ENCODE measurements at regions not wholly inside any gene's neighbourhood (a gene's known extent, or its start where the extent isn't known, plus 50 kb on each side); places are given as distances from the start of the nearest gene placed in this dataset.

GRCh38 chr6:8637896-8638597, 202.7 kb upstream of the SLC35B3 start:
- TF ChIP-seq CTCF (IDR thresholded peaks at IDR 0.05), result no peak
- Mint-ChIP-seq H3K27ac (no peak overlapping the region), H3K27me3 (ENCODE audit: insufficient read depth) (no peaks in the 10 kb centered on the region), H3K4me1 (ENCODE audit: low read depth) (no peaks in the 10 kb centered on the region), H3K36me3 (ENCODE audit: low read depth) (no peaks in the 10 kb centered on the region), H3K9me3 (peaks cover 52% of the 10 kb centered on the region), H3K4me3 (no peak overlapping the region)
- no peak for DNase-seq

- DNase-seq, result no peak
- Mint-ChIP-seq H3K27me3 (ENCODE audit: insufficient read depth) (no peaks in the 10 kb centered on the region), H3K4me3 (no peak overlapping the region), H3K27ac (no peak overlapping the region), H3K36me3 (ENCODE audit: low read depth) (no peaks in the 10 kb centered on the region), H3K9me3 (peaks cover 48% of the 10 kb centered on the region), H3K4me1 (ENCODE audit: low read depth) (no peaks in the 10 kb centered on the region)
- no peak for TF ChIP-seq CTCF (IDR thresholded peaks at IDR 0.05)
These were observed 198.4 kb upstream of the SLC35B3 start for GRCh38 chr6:8633762-8634161.

- Mint-ChIP-seq H3K9me3 (peaks cover 32% of the 10 kb centered on the region), H3K27ac (no peak overlapping the region)
- TF ChIP-seq CTCF (IDR thresholded peaks at IDR 0.05), result no peak
These were observed 193.4 kb upstream of the SLC35B3 start for GRCh38 chr6:8628736-8629135.

GRCh38 chr6:8628063-8628462, 192.7 kb upstream of the SLC35B3 start:
- Mint-ChIP-seq H3K27ac (no peak overlapping the region), H3K9me3 (peaks cover 26% of the 10 kb centered on the region), H3K27me3 (ENCODE audit: insufficient read depth) (no peaks in the 10 kb centered on the region), H3K4me1 (ENCODE audit: low read depth) (no peaks in the 10 kb centered on the region), H3K4me3 (no peak overlapping the region), H3K36me3 (ENCODE audit: low read depth) (no peaks in the 10 kb centered on the region)
- no peak for TF ChIP-seq CTCF (IDR thresholded peaks at IDR 0.05)
- DNase-seq, result no peak

More at GRCh38 chr6:8628736-8629135, 193.4 kb upstream of the SLC35B3 start:
- Mint-ChIP-seq H3K4me1 (ENCODE audit: low read depth) (no peaks in the 10 kb centered on the region), H3K36me3 (ENCODE audit: low read depth) (no peaks in the 10 kb centered on the region), H3K27me3 (ENCODE audit: insufficient read depth) (no peaks in the 10 kb centered on the region), H3K4me3 (no peak overlapping the region)
- DNase-seq, result no peak

- H3K36me3 Mint-ChIP-seq (ENCODE audit: low read depth), result no peaks in the 10 kb centered on the region
- peaks cover 21% of the 10 kb centered on the region for H3K9me3 Mint-ChIP-seq
- DNase-seq, result no peak
- no peaks in the 10 kb centered on the region for H3K4me1 Mint-ChIP-seq (ENCODE audit: low read depth)
- no peak overlapping the region for H3K27ac Mint-ChIP-seq
- H3K4me3 Mint-ChIP-seq, result no peak overlapping the region
- no peaks in the 10 kb centered on the region for H3K27me3 Mint-ChIP-seq (ENCODE audit: insufficient read depth)
- no peak for TF ChIP-seq CTCF (IDR thresholded peaks at IDR 0.05)
These were observed 191.9 kb upstream of the SLC35B3 start for GRCh38 chr6:8627085-8627861.

All from HFFc6 (cell line).